ENCODE measurements at regions not wholly inside any gene's neighbourhood (a gene's known extent, or its start where the extent isn't known, plus 50 kb on each side); places are given as distances from the start of the nearest gene placed in this dataset.

DNA sequence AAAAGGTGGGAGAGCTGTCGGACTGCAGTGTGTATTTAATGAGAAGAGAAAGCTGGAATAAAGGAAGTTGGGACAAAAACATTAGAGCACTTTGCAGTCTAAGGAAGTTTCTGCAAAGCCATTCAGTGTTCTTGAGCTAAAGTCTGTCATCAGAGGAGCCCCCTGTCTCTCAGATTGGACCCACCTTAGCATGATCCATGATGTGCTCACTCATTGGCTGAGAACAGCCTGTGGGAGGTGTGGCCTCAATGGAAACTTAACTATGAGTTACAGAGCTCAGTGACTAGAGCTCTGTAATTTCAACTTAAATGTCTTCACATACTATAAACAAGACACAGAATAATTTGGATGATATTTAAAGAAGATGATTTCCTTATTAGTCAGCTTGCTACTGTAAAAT lies 437.0 kb downstream of the BTBD3 start:
- DNase-seq: no peak
- Histone ChIP-seq H3K9me3 (no peaks in the 10 kb centered on the region), H3K27me3 (no peaks in the 10 kb centered on the region), H3K4me1 (no peaks in the 10 kb centered on the region), H3K36me3 (replicated peaks in 1 of 2; ENCODE audit: insufficient read depth in 1 of 2, low read depth in 2 of 2) (no peaks in the 10 kb centered on the region), H3K4me3 (no peak overlapping the region), H3K27ac (peak overlapping the region in 1 of 4 donors; percentile 14)
- TF ChIP-seq, protein P1, sequence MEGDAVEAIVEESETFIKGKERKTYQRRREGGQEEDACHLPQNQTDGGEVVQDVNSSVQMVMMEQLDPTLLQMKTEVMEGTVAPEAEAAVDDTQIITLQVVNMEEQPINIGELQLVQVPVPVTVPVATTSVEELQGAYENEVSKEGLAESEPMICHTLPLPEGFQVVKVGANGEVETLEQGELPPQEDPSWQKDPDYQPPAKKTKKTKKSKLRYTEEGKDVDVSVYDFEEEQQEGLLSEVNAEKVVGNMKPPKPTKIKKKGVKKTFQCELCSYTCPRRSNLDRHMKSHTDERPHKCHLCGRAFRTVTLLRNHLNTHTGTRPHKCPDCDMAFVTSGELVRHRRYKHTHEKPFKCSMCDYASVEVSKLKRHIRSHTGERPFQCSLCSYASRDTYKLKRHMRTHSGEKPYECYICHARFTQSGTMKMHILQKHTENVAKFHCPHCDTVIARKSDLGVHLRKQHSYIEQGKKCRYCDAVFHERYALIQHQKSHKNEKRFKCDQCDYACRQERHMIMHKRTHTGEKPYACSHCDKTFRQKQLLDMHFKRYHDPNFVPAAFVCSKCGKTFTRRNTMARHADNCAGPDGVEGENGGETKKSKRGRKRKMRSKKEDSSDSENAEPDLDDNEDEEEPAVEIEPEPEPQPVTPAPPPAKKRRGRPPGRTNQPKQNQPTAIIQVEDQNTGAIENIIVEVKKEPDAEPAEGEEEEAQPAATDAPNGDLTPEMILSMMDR (IDR thresholded peaks at IDR 0.05): no peak
- TF ChIP-seq POLR2A (IDR thresholded peaks at IDR 0.05): no peak
- WGBS, 2 donors: 36 to 45% methylated on average over 1 of the region's 1 CpG
- ATAC-seq: no peak
- intact Hi-C loops (cut with DNase I): no loop called here

DNA sequence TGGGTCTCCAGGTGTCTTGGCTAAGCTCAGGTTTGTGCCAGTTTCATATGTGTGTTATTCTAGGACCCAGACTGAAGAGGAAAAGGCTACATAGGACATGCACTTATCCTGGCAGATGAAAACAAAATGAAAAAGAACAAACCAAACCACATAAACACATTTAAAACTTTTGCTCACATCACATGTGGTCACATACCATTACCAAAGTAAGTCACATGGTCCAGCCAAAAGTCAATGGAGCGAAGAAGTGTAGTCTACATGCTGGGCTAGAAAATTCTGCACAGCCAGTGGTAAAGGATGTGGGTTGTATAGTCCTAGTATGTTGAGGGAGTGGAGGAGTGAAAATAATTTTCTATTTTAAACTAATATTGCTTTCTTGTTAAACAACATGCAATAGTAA lies 437.5 kb downstream of the BTBD3 start:
- 94 to 100% methylated on average over 1 of the region's 1 CpG for WGBS, 2 donors
- Histone ChIP-seq H3K27ac (no peak overlapping the region), H3K36me3 (replicated peaks in 1 of 2; ENCODE audit: insufficient read depth in 1 of 2, low read depth in 2 of 2) (no peaks in the 10 kb centered on the region), H3K4me1 (no peaks in the 10 kb centered on the region), H3K9me3 (no peaks in the 10 kb centered on the region), H3K27me3 (no peaks in the 10 kb centered on the region), H3K4me3 (no peak overlapping the region)
- ATAC-seq: no peak
- no peak for TF ChIP-seq POLR2A (IDR thresholded peaks at IDR 0.05)
- TF ChIP-seq, protein P1 (IDR thresholded peaks at IDR 0.05): no peak
- no peak for DNase-seq
- intact Hi-C loops (cut with DNase I): no loop called here

DNA sequence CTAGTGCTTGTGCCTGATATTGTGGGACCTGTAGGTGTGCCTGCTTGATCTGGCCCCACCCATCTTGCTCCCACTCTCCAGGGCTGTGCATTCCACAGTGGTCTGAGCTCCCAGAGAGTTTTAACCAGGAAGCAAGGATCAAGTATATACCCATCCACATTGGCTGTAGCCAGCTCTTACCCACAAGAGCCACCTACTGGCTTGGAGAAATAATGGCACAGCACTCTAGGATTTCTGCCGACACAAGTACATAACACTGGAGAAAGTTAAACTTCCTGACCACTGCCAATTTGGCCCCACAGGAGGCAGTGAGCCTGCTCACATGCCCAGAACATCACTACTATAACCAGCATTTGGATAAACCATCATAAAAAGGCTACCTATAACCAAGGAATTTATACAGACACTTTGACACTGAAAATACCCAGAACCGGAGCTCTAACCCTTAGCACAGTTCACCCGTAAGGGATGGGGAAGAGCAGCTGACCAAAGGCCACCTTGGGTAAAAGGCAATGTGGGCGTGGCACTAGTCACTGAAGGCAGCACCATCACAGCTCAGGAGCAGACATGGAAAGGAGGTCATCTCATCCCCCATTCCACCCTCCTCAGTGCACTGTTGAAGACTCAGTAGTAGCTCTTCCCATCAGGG lies 440.4 kb downstream of the BTBD3 start:
- H3K27ac ChIP-seq: no peak overlapping the region
- no peaks in the 10 kb centered on the region for H3K9me3 ChIP-seq
- ATAC-seq: no peak
- TF ChIP-seq, protein P1 (IDR thresholded peaks at IDR 0.05): peak in 2 of 7 experiments; percentile 4 to 9
- TF ChIP-seq POLR2A (IDR thresholded peaks at IDR 0.05): no peak
- H3K4me1 ChIP-seq: no peaks in the 10 kb centered on the region
- intact Hi-C loops (cut with DNase I): no loop called here
- H3K27me3 ChIP-seq: no peaks in the 10 kb centered on the region
- WGBS, 2 donors: 76 to 81% methylated on average over 2 to 4 of the region's 4 CpGs
- no peaks in the 10 kb centered on the region for H3K36me3 ChIP-seq (replicated peaks in 1 of 2; ENCODE audit: insufficient read depth in 1 of 2, low read depth in 2 of 2)
- DNase-seq: no peak
- H3K4me3 ChIP-seq: no peak overlapping the region

DNA sequence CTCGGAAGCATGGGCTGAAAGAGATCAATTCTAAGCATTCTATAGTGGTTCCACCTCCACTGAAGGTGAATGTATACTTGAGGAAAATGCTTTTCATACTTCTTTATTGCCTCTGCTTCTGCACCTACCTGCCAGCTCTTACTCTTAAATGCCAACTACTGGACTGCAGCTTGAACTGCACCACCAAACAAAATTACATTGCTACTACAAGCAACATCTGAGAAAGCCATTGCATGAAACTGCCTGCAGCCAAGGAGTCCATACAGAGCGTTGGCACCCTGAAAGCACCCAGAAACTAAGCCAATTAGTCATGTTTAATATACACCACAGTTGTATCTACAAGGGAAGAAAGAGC lies 440.9 kb downstream of the BTBD3 start:
- no peak for TF ChIP-seq POLR2A (IDR thresholded peaks at IDR 0.05)
- TF ChIP-seq, protein P1 (IDR thresholded peaks at IDR 0.05): no peak
- Histone ChIP-seq H3K4me3 (no peak overlapping the region), H3K36me3 (replicated peaks in 1 of 2; ENCODE audit: insufficient read depth in 1 of 2, low read depth in 2 of 2) (no peaks in the 10 kb centered on the region), H3K27me3 (no peaks in the 10 kb centered on the region), H3K9me3 (no peaks in the 10 kb centered on the region), H3K27ac (no peak overlapping the region), H3K4me1 (no peaks in the 10 kb centered on the region)
- WGBS, 2 donors: 80 to 82% methylated on average over 2 of the region's 2 CpGs
- ATAC-seq (no peak), DNase-seq (no peak)
- intact Hi-C loops (cut with DNase I): no loop called here

DNA sequence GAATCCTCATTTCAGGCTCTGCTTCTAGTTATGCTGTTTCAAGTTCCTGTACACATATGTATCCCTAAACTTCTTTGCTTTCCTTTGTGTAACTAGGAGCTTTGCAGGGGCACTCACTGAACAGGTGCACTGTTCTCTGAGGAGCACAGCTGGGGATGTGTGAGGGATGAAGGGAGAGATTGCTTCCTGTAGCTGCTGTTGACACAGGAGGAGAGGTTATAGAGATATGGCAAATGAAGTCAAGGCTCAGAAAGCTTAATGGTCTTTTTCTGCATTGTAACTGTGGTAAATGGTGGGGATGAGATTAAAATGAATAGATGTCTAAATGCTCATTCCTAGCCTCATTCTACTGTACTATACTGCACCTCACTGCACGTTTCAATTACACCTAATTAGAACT lies 454.3 kb downstream of the BTBD3 start:
- Histone ChIP-seq H3K27me3 (no peaks in the 10 kb centered on the region), H3K36me3 (replicated peaks in 1 of 2; ENCODE audit: insufficient read depth in 1 of 2, low read depth in 2 of 2) (no peaks in the 10 kb centered on the region), H3K27ac (no peak overlapping the region), H3K9me3 (no peaks in the 10 kb centered on the region), H3K4me1 (no peaks in the 10 kb centered on the region), H3K4me3 (no peak overlapping the region)
- WGBS, 2 donors: 7 to 24% methylated on average over 1 of the region's 1 CpG
- TF ChIP-seq POLR2A (IDR thresholded peaks at IDR 0.05): no peak
- TF ChIP-seq, protein P1 (IDR thresholded peaks at IDR 0.05): no peak
- ATAC-seq (no peak), DNase-seq (no peak)
- intact Hi-C loops (cut with DNase I): no loop called here

Measured in body of pancreas (tissue), 4 donors.